HG03565 (cell line): ENCODE measurements at regions not wholly inside any gene's neighbourhood (a gene's known extent, or its start where the extent isn't known, plus 50 kb on each side); places are given as distances from the start of the nearest gene placed in this dataset.
"Not testable (repeated sequence)": the region's sequence is repeated elsewhere in the genome, so short reads cannot be mapped to it uniquely, and the experiment has no call there.

Experiments
- ATAC-seq: cut with Tn5 transposase; IDR thresholded peaks from one replicate; pipeline ENCODE4 v1.9.1; 2021; ENCODE audit warnings: mild to moderate bottlenecking, moderate library complexity; ENCODE audit not compliant: unreplicated experiment

GRCh38 chr2:145558617-145559350 lies 1038.9 kb upstream of the ZEB2 start:
- ATAC-seq = no peak

GRCh38 chr2:145555360-145555759 lies 1035.4 kb upstream of the ZEB2 start:
- no peak for ATAC-seq

GRCh38 chr2:145551686-145552085 lies 1031.8 kb upstream of the ZEB2 start:
- no peak for ATAC-seq

GRCh38 chr2:145548479-145548878 lies 1028.6 kb upstream of the ZEB2 start:
- ATAC-seq = no peak

GRCh38 chr2:145547620-145548019 lies 1027.7 kb upstream of the ZEB2 start:
- ATAC-seq = no peak

GRCh38 chr2:145546091-145546490 lies 1026.2 kb upstream of the ZEB2 start:
- ATAC-seq = no peak

GRCh38 chr2:145543856-145544255 lies 1023.9 kb upstream of the ZEB2 start:
- ATAC-seq = no peak

GRCh38 chr2:145543155-145543554 lies 1023.2 kb upstream of the ZEB2 start:
- ATAC-seq = no peak

- no peak for ATAC-seq
These were observed 1021.1 kb upstream of the ZEB2 start for GRCh38 chr2:145541028-145541427.

GRCh38 chr2:145538661-145539350 lies 1018.9 kb upstream of the ZEB2 start:
- no peak for ATAC-seq

- no peak for ATAC-seq
These were observed 1010.7 kb upstream of the ZEB2 start for GRCh38 chr2:145530653-145531052.

GRCh38 chr2:145524836-145525235 lies 1004.9 kb upstream of the ZEB2 start:
- ATAC-seq = no peak

- no peak for ATAC-seq
These were observed 1004.4 kb upstream of the ZEB2 start for GRCh38 chr2:145524303-145524702.

- not testable (repeated sequence) for ATAC-seq
These were observed 999.3 kb upstream of the ZEB2 start for GRCh38 chr2:145519254-145519653.

GRCh38 chr2:145511946-145512345 lies 992.0 kb upstream of the ZEB2 start:
- ATAC-seq = no peak

- no peak for ATAC-seq
These were observed 983.6 kb upstream of the ZEB2 start for GRCh38 chr2:145503511-145503910.

GRCh38 chr2:145501920-145502319 lies 982.0 kb upstream of the ZEB2 start:
- no peak for ATAC-seq

- ATAC-seq = no peak
These were observed 975.7 kb upstream of the ZEB2 start for GRCh38 chr2:145495590-145495989.

GRCh38 chr2:145494441-145494840 lies 974.5 kb upstream of the ZEB2 start:
- ATAC-seq = no peak

- no peak for ATAC-seq
These were observed 968.7 kb upstream of the ZEB2 start for GRCh38 chr2:145488571-145488970.

- no peak for ATAC-seq
These were observed 964.7 kb upstream of the ZEB2 start for GRCh38 chr2:145484448-145485097.

GRCh38 chr2:145483854-145484253 lies 963.9 kb upstream of the ZEB2 start:
- ATAC-seq = no peak
